ENCODE measurements at regions not wholly inside any gene's neighbourhood (a gene's known extent, or its start where the extent isn't known, plus 50 kb on each side); places are given as distances from the start of the nearest gene placed in this dataset.

GRCh38 chr12:126727218-126728075 lies 1539.5 kb upstream of the TMEM132C start:
- TF ChIP-seq POLR2A (IDR thresholded peaks at IDR 0.05), result no peak
- TF ChIP-seq CTCF (IDR thresholded peaks at IDR 0.05), result no peak

Data from heart left ventricle (tissue), 13 donors.